VCaP (cell line): ENCODE measurements at regions not wholly inside any gene's neighbourhood (a gene's known extent, or its start where the extent isn't known, plus 50 kb on each side); places are given as distances from the start of the nearest gene placed in this dataset.

Source experiments
- H3K27ac ChIP-seq: fragments of 450-650 bp; 2 replicates; pipeline ENCODE4 v1.5.1; 2017
- CTCF ChIP-seq: fragments of 450-650 bp; conservative IDR thresholded peaks from 2 replicates; pipeline ENCODE4 v1.5.1; 2017; ENCODE audit warnings: mild to moderate bottlenecking, moderate library complexity

GRCh38 chr18:28357766-28358401 lies 181.0 kb upstream of the CDH2 start:
- no peak overlapping the region for H3K27ac ChIP-seq
- no peak; the same call in 1 of the 2 replicates for TF ChIP-seq CTCF

- no peak for TF ChIP-seq CTCF
- no peak overlapping the region for H3K27ac ChIP-seq
Observed at GRCh38 chr18:28350821-28351220, 173.9 kb upstream of the CDH2 start.

GRCh38 chr18:28342231-28342630 lies 165.3 kb upstream of the CDH2 start:
- H3K27ac ChIP-seq = no peak overlapping the region
- no peak for TF ChIP-seq CTCF

GRCh38 chr18:28338316-28338715 lies 161.4 kb upstream of the CDH2 start:
- TF ChIP-seq CTCF = no peak
- no peak overlapping the region for H3K27ac ChIP-seq

GRCh38 chr18:28334516-28334915 lies 157.6 kb upstream of the CDH2 start:
- H3K27ac ChIP-seq = no peak overlapping the region

GRCh38 chr18:28332071-28332470 lies 155.1 kb upstream of the CDH2 start:
- H3K27ac ChIP-seq = no peak overlapping the region
- no peak for TF ChIP-seq CTCF

More at GRCh38 chr18:28334516-28334915, 157.6 kb upstream of the CDH2 start:
- no peak for TF ChIP-seq CTCF

- H3K27ac ChIP-seq = no peak overlapping the region
- TF ChIP-seq CTCF = no peak
Observed at GRCh38 chr18:28331551-28331950, 154.6 kb upstream of the CDH2 start.
